Lung (tissue), 11 donors: ENCODE measurements at regions not wholly inside any gene's neighbourhood (a gene's known extent, or its start where the extent isn't known, plus 50 kb on each side); places are given as distances from the start of the nearest gene placed in this dataset.
"Not testable (repeated sequence)": the region's sequence is repeated elsewhere in the genome, so short reads cannot be mapped to it uniquely, and the experiment has no call there.

Experiments used
- ATAC-seq: fragments of 200-7000 bp; cut with Tn5 transposase; one replicate; pipeline ENCODE4 v1.9.1; 2020; ENCODE audit warnings: moderate number of reproducible peaks; ENCODE audit not compliant: insufficient read depth, low FRiP score
- DNase-seq, 3 donors: peaks; one replicate each; pipeline ENCODE4 v3.0.0-alpha.2; 2013 to 2017
- H3K27ac ChIP-seq, 2 donors: one replicate each; pipeline ENCODE4 v1.5.1; 2013; ENCODE audit warnings: mild to moderate bottlenecking in 2 of 2, moderate library complexity in 2 of 2, control low read depth in 1 of 2, inconsistent platforms in 1 of 2, low read depth in 1 of 2, low read length in 1 of 2
- H3K27me3 ChIP-seq, 3 donors: one replicate each; pipeline ENCODE4 v1.5.1; 2013; ENCODE audit warnings: low read length in 2 of 3; ENCODE audit not compliant: control insufficient read depth in 3 of 3, insufficient read depth in 3 of 3
- H3K36me3 ChIP-seq, 4 donors: one replicate each; pipeline ENCODE4 v1.5.1; 2013; ENCODE audit warnings: low read length in 4 of 4, mild to moderate bottlenecking in 1 of 4, moderate library complexity in 1 of 4; ENCODE audit not compliant: control insufficient read depth in 4 of 4, insufficient read depth in 4 of 4
- H3K4me1 ChIP-seq, 5 donors: one replicate each; pipeline ENCODE4 v1.5.1; 2013; ENCODE audit warnings: low read length in 5 of 5, mild to moderate bottlenecking in 2 of 5, moderate library complexity in 1 of 5; ENCODE audit not compliant: control insufficient read depth in 5 of 5, insufficient read depth in 5 of 5
- H3K4me3 ChIP-seq: one replicate; pipeline ENCODE4 v1.5.1; 2013; ENCODE audit warnings: mild to moderate bottlenecking, control low read depth, moderate library complexity
- H3K9ac ChIP-seq, 2 donors: one replicate each; pipeline ENCODE4 v1.5.1; 2013; ENCODE audit warnings: low read length in 2 of 2, control low read depth in 1 of 2; ENCODE audit not compliant: insufficient read depth in 1 of 2
- H3K9me3 ChIP-seq, 4 donors: one replicate each; pipeline ENCODE4 v1.5.1; 2013; ENCODE audit warnings: low read length in 3 of 4, mild to moderate bottlenecking in 1 of 4, moderate library complexity in 1 of 4; ENCODE audit not compliant: control insufficient read depth in 4 of 4, insufficient read depth in 3 of 4
- CTCF ChIP-seq: IDR thresholded peaks from 2 replicates; pipeline ENCODE4 v1.5.1; 2012; ENCODE audit warnings: mild to moderate bottlenecking; ENCODE audit errors: control extremely low read depth, extremely low read depth
- WGBS, 2 donors: extraction: QIAGEN DNeasy Blood & Tissue Kit; methylation state at CpG; one replicate each; pipeline ENCODE4 v1.1.7; 2013; 5-methylcytosine and 5-hydroxymethylcytosine counted together
- donor health status: control.
- donor health status: control.
- donor health status: Bipolar disorder and iron deficiency.
- donor health status: healthy.
- donor health status: DM: yes; HTN: yes; CAD: no.

- no peak for TF ChIP-seq CTCF
- Histone ChIP-seq H3K27ac (no peak overlapping the region), H3K36me3 (no peaks in the 10 kb centered on the region), H3K4me1 (no peaks in the 10 kb centered on the region), H3K9me3 (no peaks in the 10 kb centered on the region), H3K4me3 (no peak overlapping the region), H3K27me3 (no peaks in the 10 kb centered on the region), H3K9ac (no peak overlapping the region)
- DNase-seq (no peak), ATAC-seq (no peak)
- 82 to 87% methylated on average over 2 of the region's 2 CpGs for WGBS, 2 donors
Observed at GRCh38 chr11:109519253-109519652, 97.3 kb downstream of the C11orf87 start.

- Histone ChIP-seq H3K27me3 (no peaks in the 10 kb centered on the region), H3K9me3 (no peaks in the 10 kb centered on the region), H3K9ac (no peak overlapping the region), H3K36me3 (no peaks in the 10 kb centered on the region), H3K27ac (no peak overlapping the region), H3K4me3 (no peak overlapping the region), H3K4me1 (no peaks in the 10 kb centered on the region)
- DNase-seq (no peak), ATAC-seq (no peak)
- 79 to 81% methylated on average over 1 of the region's 1 CpG for WGBS, 2 donors
- TF ChIP-seq CTCF: no peak
Observed at GRCh38 chr11:109521571-109522086, 99.6 kb downstream of the C11orf87 start.

GRCh38 chr11:109522116-109522755, 100.2 kb downstream of the C11orf87 start:
- 81 to 87% methylated on average over 2 of the region's 2 CpGs for WGBS, 2 donors
- Histone ChIP-seq H3K36me3 (no peaks in the 10 kb centered on the region), H3K27me3 (no peaks in the 10 kb centered on the region), H3K4me1 (no peaks in the 10 kb centered on the region), H3K4me3 (no peak overlapping the region), H3K27ac (no peak overlapping the region), H3K9ac (no peak overlapping the region), H3K9me3 (no peaks in the 10 kb centered on the region)
- DNase-seq: no peak
- no peak for ATAC-seq
- TF ChIP-seq CTCF: no peak

GRCh38 chr11:109525636-109526035, 103.6 kb downstream of the C11orf87 start:
- ATAC-seq, H3K27me3 ChIP-seq, H3K4me1 ChIP-seq, H3K9me3 ChIP-seq, H3K4me3 ChIP-seq, DNase-seq, H3K36me3 ChIP-seq, H3K9ac ChIP-seq, H3K27ac ChIP-seq: not testable (repeated sequence)
- 91 to 94% methylated on average over 7 of the region's 7 CpGs for WGBS, 2 donors
